ENCODE measurements at regions not wholly inside any gene's neighbourhood (a gene's known extent, or its start where the extent isn't known, plus 50 kb on each side); places are given as distances from the start of the nearest gene placed in this dataset.

DNA sequence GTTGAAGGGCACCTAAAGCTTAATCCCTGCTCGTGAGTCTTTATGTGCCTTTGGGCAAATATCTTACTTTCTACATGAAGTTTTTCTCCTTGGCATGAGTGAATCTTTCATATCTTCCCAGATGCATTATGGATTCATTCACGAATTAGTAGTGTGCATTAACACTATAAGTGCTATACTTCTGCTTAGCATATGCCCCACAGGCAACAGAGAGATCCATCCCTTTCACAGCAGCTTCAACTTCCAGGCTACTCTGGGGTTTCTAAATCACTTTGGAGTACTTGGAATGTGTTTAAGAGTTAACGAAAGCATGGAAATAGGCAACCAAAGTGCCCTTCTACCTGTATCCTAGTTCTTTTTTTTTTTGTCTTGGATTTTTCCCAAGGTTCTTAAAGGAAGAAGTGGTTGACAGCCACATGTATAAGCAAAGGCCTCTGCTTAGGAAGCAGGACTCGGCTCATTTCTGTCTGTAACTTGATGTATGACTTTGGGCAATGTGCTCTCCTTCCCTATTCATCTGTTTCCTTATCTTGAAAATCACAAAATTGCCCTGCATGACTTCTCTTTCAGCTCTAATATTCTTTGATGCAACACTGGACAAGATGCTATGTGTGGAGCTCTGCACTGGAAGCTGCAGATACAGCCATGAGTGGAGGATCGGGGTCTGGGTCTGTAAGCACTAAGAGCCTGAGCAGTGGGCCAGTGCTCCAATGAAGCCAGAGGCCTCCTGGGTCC, 54.5 kb upstream of the ME3 start:
- Histone ChIP-seq H3K4me1 (peaks cover 8% of the 10 kb centered on the region), H3K4me3 (ENCODE audit: low read depth, low read length) (no peak overlapping the region)
- no peak for TF ChIP-seq CTCF (IDR thresholded peaks at IDR 0.05)

DNA sequence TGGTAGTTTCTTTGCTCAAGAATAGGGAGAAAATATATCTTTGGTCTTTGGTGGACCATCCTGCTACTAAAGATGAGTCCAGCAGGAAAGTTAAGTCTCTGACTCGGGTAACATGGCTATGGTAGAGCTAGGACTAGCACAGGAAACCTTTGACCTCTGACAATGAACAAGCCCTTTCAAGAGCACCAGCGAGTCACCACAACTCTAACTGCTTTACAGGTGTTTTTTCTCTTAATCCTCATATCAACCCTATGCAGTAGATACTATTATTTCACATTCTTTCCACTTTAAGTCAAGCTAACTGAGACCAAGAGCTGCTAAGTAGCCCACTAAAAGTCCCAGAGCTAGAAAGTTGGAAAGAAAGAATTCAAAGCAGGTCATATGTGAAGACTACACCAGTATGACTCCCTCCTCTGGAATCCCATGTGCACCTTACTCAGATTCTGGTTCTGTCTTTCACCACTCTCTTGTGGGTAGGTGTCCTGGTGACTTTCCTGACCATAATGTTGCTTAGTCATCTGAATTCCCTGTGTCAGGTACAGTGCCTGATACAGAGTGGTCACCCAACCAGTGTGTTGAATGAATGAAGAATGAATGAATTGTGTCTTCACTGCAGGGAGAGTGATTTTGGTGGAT, 53.8 kb upstream of the ME3 start:
- peaks cover 8% of the 10 kb centered on the region for H3K4me1 ChIP-seq
- no peaks in the 10 kb centered on the region for H3K36me3 ChIP-seq (ENCODE audit: control insufficient read depth, insufficient read depth, low read length)
- no peak for TF ChIP-seq CTCF (IDR thresholded peaks at IDR 0.05)
- H3K27me3 ChIP-seq (ENCODE audit: control insufficient read depth, insufficient read depth, low read length): no peaks in the 10 kb centered on the region
- H3K27ac ChIP-seq: no peak overlapping the region
- no peak overlapping the region for H3K9ac ChIP-seq
- no peak overlapping the region for H3K4me3 ChIP-seq (ENCODE audit: low read depth, low read length)
- H3K4me2 ChIP-seq (ENCODE audit: low read length): no peak overlapping the region
- no peak overlapping the region for H2AFZ ChIP-seq
- no peaks in the 10 kb centered on the region for H3K79me2 ChIP-seq
- no peaks in the 10 kb centered on the region for H3K9me3 ChIP-seq (ENCODE audit: control insufficient read depth, low read length)

More for the DNA sequence above, 54.5 kb upstream of the ME3 start:
- Histone ChIP-seq H3K27ac (no peak overlapping the region), H3K9me3 (ENCODE audit: control insufficient read depth, low read length) (no peaks in the 10 kb centered on the region), H3K4me2 (ENCODE audit: low read length) (no peak overlapping the region), H2AFZ (no peak overlapping the region), H3K79me2 (no peaks in the 10 kb centered on the region), H3K27me3 (ENCODE audit: control insufficient read depth, insufficient read depth, low read length) (no peaks in the 10 kb centered on the region), H3K36me3 (ENCODE audit: control insufficient read depth, insufficient read depth, low read length) (no peaks in the 10 kb centered on the region), H3K9ac (no peak overlapping the region)

DNA sequence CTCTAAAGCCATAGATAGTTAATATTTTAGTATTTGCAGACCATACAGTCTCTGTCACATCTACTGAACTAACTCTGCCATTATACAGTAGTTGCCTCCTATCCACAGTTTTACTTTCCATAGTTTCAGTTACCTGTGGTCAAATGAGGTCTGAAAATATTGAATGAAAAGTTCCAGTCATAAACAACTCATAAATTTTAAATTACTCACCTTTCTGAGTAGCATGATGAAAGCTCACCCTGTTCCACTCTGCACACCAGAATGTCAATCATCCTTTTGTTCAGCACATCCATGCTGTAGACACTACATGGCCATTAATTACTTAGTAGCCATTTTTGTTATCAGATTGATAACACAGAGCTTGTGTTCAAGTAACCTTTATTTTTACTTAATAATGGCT, 51.7 kb upstream of the ME3 start:
- no peak for TF ChIP-seq CTCF (IDR thresholded peaks at IDR 0.05)
- no peak overlapping the region for H3K9ac ChIP-seq
- no peaks in the 10 kb centered on the region for H3K9me3 ChIP-seq (ENCODE audit: control insufficient read depth, low read length)
- H3K79me2 ChIP-seq: no peaks in the 10 kb centered on the region
- no peaks in the 10 kb centered on the region for H3K27me3 ChIP-seq (ENCODE audit: control insufficient read depth, insufficient read depth, low read length)
- peaks cover 8% of the 10 kb centered on the region for H3K4me1 ChIP-seq
- H3K36me3 ChIP-seq (ENCODE audit: control insufficient read depth, insufficient read depth, low read length): no peaks in the 10 kb centered on the region
- no peak overlapping the region for H3K27ac ChIP-seq
- H3K4me3 ChIP-seq (ENCODE audit: low read depth, low read length): no peak overlapping the region
- no peak overlapping the region for H3K4me2 ChIP-seq (ENCODE audit: low read length)
- H2AFZ ChIP-seq: no peak overlapping the region

DNA sequence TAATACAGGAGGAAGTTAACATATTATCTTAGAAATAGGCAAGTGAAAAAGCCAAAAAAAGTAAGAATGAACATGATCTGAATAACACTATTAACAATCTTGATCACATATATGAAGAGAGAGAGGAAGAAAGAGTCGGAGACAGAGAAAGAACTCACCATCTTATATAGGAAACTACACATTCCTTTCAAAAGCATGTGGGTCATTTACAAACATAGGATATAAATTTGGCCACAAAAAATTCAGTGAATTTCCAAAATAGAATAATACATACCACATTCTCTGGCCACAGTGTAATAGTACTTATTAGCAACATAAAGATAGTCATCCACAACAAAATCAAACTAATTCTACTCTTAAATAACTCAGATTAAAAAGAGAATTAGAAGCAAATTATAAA, 50.9 kb upstream of the ME3 start:
- Histone ChIP-seq H3K9ac (no peak overlapping the region), H3K27me3 (ENCODE audit: control insufficient read depth, insufficient read depth, low read length) (no peaks in the 10 kb centered on the region), H3K4me3 (ENCODE audit: low read depth, low read length) (no peak overlapping the region), H3K4me1 (peaks cover 8% of the 10 kb centered on the region), H3K36me3 (ENCODE audit: control insufficient read depth, insufficient read depth, low read length) (no peaks in the 10 kb centered on the region), H2AFZ (no peak overlapping the region), H3K27ac (no peak overlapping the region), H3K4me2 (ENCODE audit: low read length) (no peak overlapping the region), H3K9me3 (ENCODE audit: control insufficient read depth, low read length) (no peaks in the 10 kb centered on the region), H3K79me2 (no peaks in the 10 kb centered on the region)
- no peak for TF ChIP-seq CTCF (IDR thresholded peaks at IDR 0.05)

- Histone ChIP-seq H3K9me3 (ENCODE audit: control insufficient read depth, low read length) (no peaks in the 10 kb centered on the region), H3K9ac (no peak overlapping the region), H3K27ac (no peak overlapping the region), H3K4me3 (ENCODE audit: low read depth, low read length) (no peak overlapping the region), H3K4me1 (peaks cover 8% of the 10 kb centered on the region), H3K27me3 (ENCODE audit: control insufficient read depth, insufficient read depth, low read length) (no peaks in the 10 kb centered on the region), H3K36me3 (ENCODE audit: control insufficient read depth, insufficient read depth, low read length) (no peaks in the 10 kb centered on the region), H3K4me2 (ENCODE audit: low read length) (no peak overlapping the region), H2AFZ (no peak overlapping the region), H3K79me2 (no peaks in the 10 kb centered on the region)
- no peak for TF ChIP-seq CTCF (IDR thresholded peaks at IDR 0.05)
These were observed 50.3 kb upstream of the ME3 start for GRCh38 chr11:86722748-86723147.
